ENCODE measurements at regions not wholly inside any gene's neighbourhood (a gene's known extent, or its start where the extent isn't known, plus 50 kb on each side); places are given as distances from the start of the nearest gene placed in this dataset.

GRCh38 chr20:11651647-11652046 lies 266.0 kb upstream of the BTBD3 start:
- TF ChIP-seq CTCF (IDR thresholded peaks at IDR 0.05; ENCODE audit: unreplicated experiment in 3 of 3) = no peak
- Mint-ChIP-seq H3K27ac (no peak overlapping the region), H3K9me3 (no peaks in the 10 kb centered on the region), H3K4me1 (no peaks in the 10 kb centered on the region), H3K27me3 (ENCODE audit: low read depth) (no peaks in the 10 kb centered on the region), H3K36me3 (ENCODE audit: low read depth) (no peaks in the 10 kb centered on the region), H3K4me3 (no peak overlapping the region)

DNA sequence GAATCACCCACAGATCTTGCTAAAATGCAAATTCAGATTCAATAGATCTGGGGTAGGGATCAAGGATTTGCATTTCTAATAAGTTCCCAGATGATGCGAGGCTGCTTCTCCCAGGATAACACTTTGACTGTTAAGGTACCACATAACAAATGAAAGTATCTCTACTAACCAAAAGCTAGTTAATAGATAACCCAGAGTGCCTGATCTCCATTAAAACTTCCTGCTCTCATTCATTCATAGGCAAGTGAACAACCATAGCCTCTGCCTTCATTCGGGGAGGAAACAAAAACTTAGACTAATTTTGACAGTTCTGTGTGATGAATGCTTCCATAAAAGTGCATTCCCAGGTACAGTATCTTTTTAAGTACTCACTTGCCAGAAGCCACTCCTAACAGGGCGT lies 265.6 kb upstream of the BTBD3 start:
- H3K9me3 Mint-ChIP-seq = no peaks in the 10 kb centered on the region
- H3K27me3 Mint-ChIP-seq (ENCODE audit: low read depth) = no peaks in the 10 kb centered on the region
- H3K4me1 Mint-ChIP-seq = no peaks in the 10 kb centered on the region
- H3K36me3 Mint-ChIP-seq (ENCODE audit: low read depth) = no peaks in the 10 kb centered on the region
- no peak overlapping the region for H3K27ac Mint-ChIP-seq
- TF ChIP-seq CTCF (IDR thresholded peaks at IDR 0.05; ENCODE audit: unreplicated experiment in 3 of 3) = no peak
- H3K4me3 Mint-ChIP-seq = no peak overlapping the region

GRCh38 chr20:11654766-11655165 lies 262.9 kb upstream of the BTBD3 start:
- Mint-ChIP-seq H3K27me3 (ENCODE audit: low read depth) (no peaks in the 10 kb centered on the region), H3K27ac (no peak overlapping the region), H3K36me3 (ENCODE audit: low read depth) (no peaks in the 10 kb centered on the region), H3K9me3 (no peaks in the 10 kb centered on the region), H3K4me3 (no peak overlapping the region), H3K4me1 (no peaks in the 10 kb centered on the region)
- TF ChIP-seq CTCF (IDR thresholded peaks at IDR 0.05; ENCODE audit: unreplicated experiment in 3 of 3) = no peak

- Mint-ChIP-seq H3K9me3 (no peaks in the 10 kb centered on the region), H3K27me3 (ENCODE audit: low read depth) (no peaks in the 10 kb centered on the region), H3K36me3 (ENCODE audit: low read depth) (no peaks in the 10 kb centered on the region), H3K4me3 (no peak overlapping the region), H3K4me1 (no peaks in the 10 kb centered on the region), H3K27ac (no peak overlapping the region)
- no peak for TF ChIP-seq CTCF (IDR thresholded peaks at IDR 0.05; ENCODE audit: unreplicated experiment in 3 of 3)
These were observed 257.0 kb upstream of the BTBD3 start for GRCh38 chr20:11660673-11661072.

GRCh38 chr20:11671015-11671511 lies 246.6 kb upstream of the BTBD3 start:
- Mint-ChIP-seq H3K27ac (no peak overlapping the region), H3K36me3 (ENCODE audit: low read depth) (no peaks in the 10 kb centered on the region), H3K4me3 (no peak overlapping the region), H3K27me3 (ENCODE audit: low read depth) (no peaks in the 10 kb centered on the region), H3K4me1 (peaks cover 4% of the 10 kb centered on the region), H3K9me3 (no peaks in the 10 kb centered on the region)
- TF ChIP-seq CTCF (IDR thresholded peaks at IDR 0.05; ENCODE audit: unreplicated experiment in 3 of 3) = no peak

- H3K4me1 Mint-ChIP-seq = peaks cover 18% of the 10 kb centered on the region
- no peaks in the 10 kb centered on the region for H3K36me3 Mint-ChIP-seq (ENCODE audit: low read depth)
- no peak overlapping the region for H3K4me3 Mint-ChIP-seq
- H3K27ac Mint-ChIP-seq = no peak overlapping the region
- no peak for TF ChIP-seq CTCF (IDR thresholded peaks at IDR 0.05; ENCODE audit: unreplicated experiment in 3 of 3)
- H3K9me3 Mint-ChIP-seq = no peaks in the 10 kb centered on the region
- no peaks in the 10 kb centered on the region for H3K27me3 Mint-ChIP-seq (ENCODE audit: low read depth)
These were observed 244.7 kb upstream of the BTBD3 start for GRCh38 chr20:11672959-11673358.

Measured in nephron (organoid).